DND-41 (cell line): ENCODE measurements at regions not wholly inside any gene's neighbourhood (a gene's known extent, or its start where the extent isn't known, plus 50 kb on each side); places are given as distances from the start of the nearest gene placed in this dataset.
"Not testable (repeated sequence)": the region's sequence is repeated elsewhere in the genome, so short reads cannot be mapped to it uniquely, and the experiment has no call there.

Experiments
- ATAC-seq: fragments of 200-7000 bp; cut with Tn5 transposase; 3 replicates; pipeline ENCODE4 v1.9.1; 2021; ENCODE audit warnings: low read depth; ENCODE audit not compliant: insufficient read depth
- DNase-seq: peaks from one replicate; pipeline ENCODE4 v3.0.0-alpha.2; 2020
- H2AFZ ChIP-seq: 2 replicates; pipeline ENCODE4 v1.6.0; 2012; ENCODE audit warnings: low read depth, low read length
- H3K27ac ChIP-seq: 2 replicates; pipeline ENCODE4 v1.5.1; 2012; ENCODE audit warnings: low read length, inconsistent platforms
- H3K27me3 ChIP-seq: fragments of 200-600 bp; sonication (generic); 2 replicates; pipeline ENCODE4 v1.6.0; 2012; ENCODE audit warnings: low read length, mild to moderate bottlenecking, inconsistent platforms; ENCODE audit not compliant: insufficient read depth, poor library complexity
- H3K36me3 ChIP-seq: 2 replicates; pipeline ENCODE4 v1.5.1; 2012; ENCODE audit warnings: low read length, inconsistent platforms; ENCODE audit not compliant: insufficient read depth
- H3K4me1 ChIP-seq: 2 replicates; pipeline ENCODE4 v1.5.1; 2012; ENCODE audit warnings: mild to moderate bottlenecking, low read length; ENCODE audit not compliant: insufficient read depth
- H3K4me2 ChIP-seq: 2 replicates; pipeline ENCODE4 v1.6.0; 2012; ENCODE audit warnings: mild to moderate bottlenecking, moderate library complexity, low read length, inconsistent platforms; ENCODE audit not compliant: insufficient read depth
- H3K4me3 ChIP-seq, 2 experiments: fragments of 200-600 bp in 1 of 2; shearing (Covaris generic) in 1 of 2; 2 replicates each; pipeline ENCODE4 v1.5.1; 2012 to 2016; ENCODE audit warnings: inconsistent platforms in 2 of 2, low read length in 2 of 2, mild to moderate bottlenecking in 2 of 2, low read depth in 1 of 2, moderate library complexity in 1 of 2
- H3K79me2 ChIP-seq: 2 replicates; pipeline ENCODE4 v1.6.0; 2012; ENCODE audit warnings: low read length, inconsistent platforms; ENCODE audit not compliant: insufficient read depth
- H3K9ac ChIP-seq: 2 replicates; pipeline ENCODE4 v1.6.0; 2012; ENCODE audit warnings: low read depth, mild to moderate bottlenecking, inconsistent platforms, low read length, moderate library complexity
- H3K9me3 ChIP-seq: 2 replicates; pipeline ENCODE4 v1.5.1; 2012; ENCODE audit warnings: low read length, moderate library complexity, mild to moderate bottlenecking, inconsistent platforms; ENCODE audit not compliant: insufficient read depth, severe bottlenecking
- H4K20me1 ChIP-seq: 2 replicates; pipeline ENCODE4 v1.6.0; 2012; ENCODE audit warnings: low read length; ENCODE audit not compliant: insufficient read depth
- EZH2 ChIP-seq: IDR thresholded peaks from 3 replicates; pipeline ENCODE4 v1.6.1; 2012; ENCODE audit warnings: borderline replicate concordance, low read depth, mild to moderate bottlenecking, moderate library complexity, low read length, inconsistent platforms; ENCODE audit not compliant: severe bottlenecking
- TF ChIP-seq, protein P1 (sequence below): IDR thresholded peaks from 2 replicates; pipeline ENCODE4 v1.5.1; 2012; ENCODE audit warnings: borderline replicate concordance, low read length, moderate library complexity, mild to moderate bottlenecking; ENCODE audit not compliant: poor library complexity, severe bottlenecking; ENCODE audit errors: extremely low read depth

DNA sequence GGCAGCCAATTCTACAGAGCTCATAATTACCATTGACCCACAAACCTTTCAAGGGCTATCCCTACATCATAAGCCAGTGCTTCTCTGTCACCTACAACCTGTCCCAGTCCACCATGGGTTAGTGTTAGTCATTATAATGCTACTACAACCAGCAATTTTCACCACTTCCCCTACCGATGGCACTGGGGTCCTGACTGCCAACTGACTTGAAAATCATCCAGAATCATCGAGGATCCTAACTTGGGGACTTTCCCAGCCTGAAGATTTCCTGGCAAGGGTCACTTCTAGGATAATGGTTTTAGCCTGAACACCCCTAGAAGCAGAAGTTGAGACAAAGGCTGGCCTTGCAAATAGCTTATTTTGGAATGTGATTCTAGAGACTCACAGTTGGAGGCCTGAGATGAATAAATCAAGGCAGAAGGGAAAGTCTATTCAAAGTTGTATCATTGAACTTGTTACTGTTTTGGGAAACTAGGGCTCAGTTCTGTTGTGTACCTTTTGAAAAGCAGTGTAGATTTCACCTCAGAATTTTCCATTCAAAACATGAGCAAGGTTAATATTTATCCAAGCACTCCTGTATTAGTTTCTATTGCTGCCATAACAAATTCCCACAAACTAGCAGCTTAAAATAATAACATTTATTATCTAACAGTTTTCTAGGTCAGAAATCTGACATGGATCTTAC lies 633.0 kb downstream of the LRRC70 start:
- H3K4me3 ChIP-seq: no peak overlapping the region
- no peak overlapping the region for H3K27ac ChIP-seq
- H3K9me3 ChIP-seq: no peaks in the 10 kb centered on the region
- TF ChIP-seq, protein P1, sequence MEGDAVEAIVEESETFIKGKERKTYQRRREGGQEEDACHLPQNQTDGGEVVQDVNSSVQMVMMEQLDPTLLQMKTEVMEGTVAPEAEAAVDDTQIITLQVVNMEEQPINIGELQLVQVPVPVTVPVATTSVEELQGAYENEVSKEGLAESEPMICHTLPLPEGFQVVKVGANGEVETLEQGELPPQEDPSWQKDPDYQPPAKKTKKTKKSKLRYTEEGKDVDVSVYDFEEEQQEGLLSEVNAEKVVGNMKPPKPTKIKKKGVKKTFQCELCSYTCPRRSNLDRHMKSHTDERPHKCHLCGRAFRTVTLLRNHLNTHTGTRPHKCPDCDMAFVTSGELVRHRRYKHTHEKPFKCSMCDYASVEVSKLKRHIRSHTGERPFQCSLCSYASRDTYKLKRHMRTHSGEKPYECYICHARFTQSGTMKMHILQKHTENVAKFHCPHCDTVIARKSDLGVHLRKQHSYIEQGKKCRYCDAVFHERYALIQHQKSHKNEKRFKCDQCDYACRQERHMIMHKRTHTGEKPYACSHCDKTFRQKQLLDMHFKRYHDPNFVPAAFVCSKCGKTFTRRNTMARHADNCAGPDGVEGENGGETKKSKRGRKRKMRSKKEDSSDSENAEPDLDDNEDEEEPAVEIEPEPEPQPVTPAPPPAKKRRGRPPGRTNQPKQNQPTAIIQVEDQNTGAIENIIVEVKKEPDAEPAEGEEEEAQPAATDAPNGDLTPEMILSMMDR: no peak
- no peak for TF ChIP-seq EZH2
- H3K36me3 ChIP-seq: no peaks in the 10 kb centered on the region
- no peak for ATAC-seq
- no peaks in the 10 kb centered on the region for H3K79me2 ChIP-seq
- no peaks in the 10 kb centered on the region for H3K27me3 ChIP-seq
- no peak overlapping the region for H2AFZ ChIP-seq
- H4K20me1 ChIP-seq: no peaks in the 10 kb centered on the region
- no peaks in the 10 kb centered on the region for H3K4me1 ChIP-seq
- H3K9ac ChIP-seq: no peak overlapping the region
- no peak for DNase-seq
- no peak overlapping the region for H3K4me2 ChIP-seq

DNA sequence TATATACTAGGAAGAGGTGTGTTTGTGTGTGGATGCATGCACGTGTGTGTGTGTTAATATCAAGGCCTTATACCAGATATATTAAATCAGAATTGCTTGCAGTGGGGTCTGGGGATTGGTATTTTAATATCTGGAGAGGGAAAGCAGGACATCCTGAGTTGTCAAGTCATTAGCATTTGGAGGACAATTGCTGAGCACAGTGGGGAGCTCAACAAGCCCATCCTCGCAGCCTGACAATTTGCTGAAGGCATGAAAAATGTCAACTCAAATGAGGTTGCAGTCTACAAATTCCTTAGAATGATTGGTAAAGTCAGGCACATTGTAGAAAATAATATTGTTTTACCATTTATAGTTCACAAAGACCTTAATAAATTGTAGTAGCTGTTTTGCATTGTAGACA lies 627.4 kb downstream of the LRRC70 start:
- Histone ChIP-seq H3K27me3 (no peaks in the 10 kb centered on the region), H3K9me3 (no peaks in the 10 kb centered on the region), H3K9ac (no peak overlapping the region), H3K4me2 (no peak overlapping the region), H2AFZ (no peak overlapping the region), H3K4me1 (no peaks in the 10 kb centered on the region), H3K79me2 (no peaks in the 10 kb centered on the region), H4K20me1 (no peaks in the 10 kb centered on the region), H3K4me3 (no peak overlapping the region), H3K36me3 (no peaks in the 10 kb centered on the region), H3K27ac (no peak overlapping the region)
- TF ChIP-seq, protein P1: no peak
- TF ChIP-seq EZH2: no peak
- ATAC-seq: no peak
- no peak for DNase-seq

DNA sequence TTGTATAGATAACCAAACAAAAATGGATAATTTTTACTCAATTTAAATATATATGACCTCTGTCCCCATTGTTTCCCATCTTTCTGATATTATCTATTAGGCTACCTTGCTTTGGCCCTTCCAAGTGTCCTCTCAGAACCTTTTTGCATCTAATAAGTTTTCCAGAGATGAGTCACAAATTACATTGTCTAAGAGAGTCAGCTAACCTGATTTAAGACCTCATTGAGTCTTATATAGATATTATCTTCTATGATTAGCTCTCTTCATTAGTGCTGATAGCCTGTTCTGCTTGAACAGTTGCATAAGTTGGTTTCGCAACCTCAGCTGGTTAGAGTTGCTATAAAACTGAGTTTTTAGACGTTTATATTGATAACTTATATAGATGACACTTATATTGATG lies 623.1 kb downstream of the LRRC70 start:
- Histone ChIP-seq H3K27me3 (no peaks in the 10 kb centered on the region), H3K79me2 (no peaks in the 10 kb centered on the region), H3K9me3 (no peaks in the 10 kb centered on the region), H4K20me1 (no peaks in the 10 kb centered on the region), H2AFZ (no peak overlapping the region), H3K4me3 (no peak overlapping the region), H3K36me3 (no peaks in the 10 kb centered on the region), H3K27ac (no peak overlapping the region), H3K4me1 (no peaks in the 10 kb centered on the region), H3K9ac (no peak overlapping the region), H3K4me2 (no peak overlapping the region)
- TF ChIP-seq EZH2: no peak
- TF ChIP-seq, protein P1: no peak
- DNase-seq (no peak), ATAC-seq (no peak)

DNA sequence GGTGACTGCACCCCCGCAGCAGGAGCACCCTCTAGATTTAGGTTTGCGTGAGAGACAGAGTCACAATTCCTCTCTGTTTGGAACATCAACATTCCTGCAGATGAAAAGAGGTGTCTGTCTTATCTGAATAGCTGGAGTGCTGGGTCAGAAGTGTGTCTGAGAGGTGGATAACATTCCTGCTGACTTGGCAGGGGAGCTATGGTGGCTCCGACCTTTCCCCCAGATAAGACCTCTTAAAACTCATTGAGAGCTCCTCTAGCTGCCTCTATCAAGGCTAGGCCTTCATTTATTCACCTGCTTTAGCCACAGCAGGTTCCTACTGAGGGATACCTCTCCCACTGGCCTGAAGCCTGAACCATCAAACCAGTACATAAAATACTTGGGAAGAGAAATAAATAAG lies 615.5 kb downstream of the LRRC70 start:
- Histone ChIP-seq H3K27me3 (no peaks in the 10 kb centered on the region), H4K20me1 (no peaks in the 10 kb centered on the region), H3K4me1 (no peaks in the 10 kb centered on the region), H2AFZ (no peak overlapping the region), H3K4me2 (no peak overlapping the region), H3K27ac (no peak overlapping the region), H3K79me2 (no peaks in the 10 kb centered on the region), H3K9me3 (no peaks in the 10 kb centered on the region), H3K36me3 (no peaks in the 10 kb centered on the region), H3K9ac (no peak overlapping the region), H3K4me3 (no peak overlapping the region)
- DNase-seq (no peak), ATAC-seq (no peak)
- TF ChIP-seq, protein P1: no peak
- TF ChIP-seq EZH2: no peak

DNA sequence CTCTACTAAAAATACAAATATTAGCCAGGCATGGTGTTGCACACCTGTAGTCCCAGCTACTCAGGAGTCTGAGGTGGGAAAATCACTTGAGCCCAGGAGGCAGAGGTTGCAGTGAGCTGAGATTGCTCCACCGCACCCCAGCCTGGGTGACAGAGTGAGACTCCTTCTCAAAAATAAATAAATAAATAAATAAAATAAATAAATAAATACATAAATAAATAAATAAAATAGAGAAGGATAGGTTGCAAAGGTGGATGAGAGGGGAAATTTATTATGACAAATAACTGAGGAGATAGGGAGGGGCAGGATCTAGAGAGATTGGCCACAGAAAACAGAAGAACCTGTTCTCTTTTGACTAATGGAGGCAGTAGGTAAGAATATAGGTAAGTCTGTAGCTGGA lies 601.6 kb downstream of the LRRC70 start:
- ATAC-seq, H3K4me3 ChIP-seq, H3K27ac ChIP-seq, H3K4me1 ChIP-seq, H3K9me3 ChIP-seq, H2AFZ ChIP-seq, H4K20me1 ChIP-seq, H3K4me2 ChIP-seq, H3K79me2 ChIP-seq, H3K36me3 ChIP-seq, H3K27me3 ChIP-seq, H3K9ac ChIP-seq, DNase-seq: not testable (repeated sequence)
